GM08714 (cell line): ENCODE measurements at regions not wholly inside any gene's neighbourhood (a gene's known extent, or its start where the extent isn't known, plus 50 kb on each side); places are given as distances from the start of the nearest gene placed in this dataset.
"Not testable (repeated sequence)": the region's sequence is repeated elsewhere in the genome, so short reads cannot be mapped to it uniquely, and the experiment has no call there.

ENCODE experiments used
- H3K4me3 ChIP-seq: fragments of 200-500 bp; sonication (Bioruptor generic); 2 replicates; pipeline ENCODE4 v1.5.1; 2014; ENCODE audit warnings: mild to moderate bottlenecking, low read length, inconsistent platforms
- ZNF274 ChIP-seq: IDR thresholded peaks from 2 replicates; pipeline ENCODE4 v1.6.1; 2012; ENCODE audit warnings: mild to moderate bottlenecking, low read depth, low read length

DNA sequence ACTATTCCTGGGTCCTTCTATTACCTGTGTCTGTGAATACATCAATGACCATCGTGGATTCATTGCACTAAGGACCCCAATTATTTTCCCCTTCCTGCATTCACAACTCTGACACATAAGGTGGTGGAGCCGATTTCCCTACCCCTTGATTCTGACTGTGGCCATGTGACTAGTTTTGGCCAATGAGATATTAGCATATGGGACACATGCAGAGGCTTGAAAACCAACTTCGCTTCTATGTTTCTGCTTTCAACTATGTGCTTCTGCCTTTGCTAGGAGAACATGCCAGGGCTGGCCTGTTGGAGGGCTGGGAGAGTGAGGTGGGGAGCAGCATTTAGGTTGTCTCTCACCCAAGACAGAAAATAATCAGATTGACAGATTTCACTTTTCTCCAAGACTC is 483.1 kb upstream of the JAG1 start:
- H3K4me3 ChIP-seq = no peak overlapping the region
- TF ChIP-seq ZNF274 = no peak

DNA sequence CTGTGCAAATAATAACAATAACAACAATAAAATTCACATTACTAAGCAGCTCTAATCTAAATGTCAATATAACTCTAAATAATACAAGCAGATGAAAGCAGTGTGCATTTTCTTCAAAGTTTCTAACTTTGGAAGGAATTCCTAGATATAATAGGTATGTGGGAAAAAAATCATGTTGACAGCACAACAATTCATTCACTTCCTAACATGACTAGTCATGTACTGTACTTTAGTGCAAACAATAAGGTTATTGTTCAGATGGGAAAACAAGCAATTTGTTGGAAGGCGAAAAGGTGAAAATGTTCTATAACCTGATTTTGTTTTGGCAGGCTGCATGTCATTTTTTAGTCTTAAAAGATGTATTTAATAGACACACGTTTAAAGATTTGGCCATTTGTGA is 484.3 kb upstream of the JAG1 start:
- no peak for TF ChIP-seq ZNF274
- H3K4me3 ChIP-seq = no peak overlapping the region

DNA sequence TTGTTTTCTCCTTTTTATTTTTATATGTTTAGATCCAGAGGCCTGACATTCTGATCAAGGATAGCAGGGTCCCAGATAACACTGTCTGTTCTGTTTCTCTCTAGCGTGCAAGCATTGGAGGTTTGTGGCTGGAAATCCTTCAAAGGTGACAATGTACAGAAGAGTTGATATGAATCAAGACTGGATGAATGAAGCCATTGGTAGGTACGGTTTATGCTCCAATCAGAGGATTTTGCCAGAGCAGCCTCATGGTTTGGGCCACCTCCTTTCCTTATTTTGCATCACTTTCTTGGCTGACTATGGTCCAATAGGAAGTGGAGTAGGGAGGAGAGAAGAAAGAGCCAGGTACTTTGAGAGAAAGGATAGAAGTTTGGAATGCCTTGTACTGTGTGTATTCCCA is 484.8 kb upstream of the JAG1 start:
- no peak overlapping the region for H3K4me3 ChIP-seq
- TF ChIP-seq ZNF274 = no peak

DNA sequence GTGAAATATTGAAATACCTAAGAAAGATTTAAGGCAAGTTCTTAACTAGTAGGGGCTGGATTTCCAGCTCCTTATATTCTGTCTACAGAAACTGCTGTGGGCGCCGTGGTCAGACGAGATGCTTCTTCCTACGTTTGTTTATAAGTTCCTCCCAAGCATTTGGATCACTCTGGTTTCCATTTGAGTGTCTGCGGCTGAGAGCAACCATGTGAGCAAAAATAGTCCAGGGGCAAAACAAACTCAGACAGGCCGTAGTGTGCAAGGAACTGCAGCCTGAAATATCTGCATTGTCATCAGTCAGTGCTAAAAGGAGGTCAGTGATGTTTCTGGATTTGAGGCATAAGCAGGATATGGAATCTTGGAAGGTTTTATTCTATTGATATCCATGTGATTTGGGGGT is 485.9 kb upstream of the JAG1 start:
- no peak overlapping the region for H3K4me3 ChIP-seq
- no peak for TF ChIP-seq ZNF274

DNA sequence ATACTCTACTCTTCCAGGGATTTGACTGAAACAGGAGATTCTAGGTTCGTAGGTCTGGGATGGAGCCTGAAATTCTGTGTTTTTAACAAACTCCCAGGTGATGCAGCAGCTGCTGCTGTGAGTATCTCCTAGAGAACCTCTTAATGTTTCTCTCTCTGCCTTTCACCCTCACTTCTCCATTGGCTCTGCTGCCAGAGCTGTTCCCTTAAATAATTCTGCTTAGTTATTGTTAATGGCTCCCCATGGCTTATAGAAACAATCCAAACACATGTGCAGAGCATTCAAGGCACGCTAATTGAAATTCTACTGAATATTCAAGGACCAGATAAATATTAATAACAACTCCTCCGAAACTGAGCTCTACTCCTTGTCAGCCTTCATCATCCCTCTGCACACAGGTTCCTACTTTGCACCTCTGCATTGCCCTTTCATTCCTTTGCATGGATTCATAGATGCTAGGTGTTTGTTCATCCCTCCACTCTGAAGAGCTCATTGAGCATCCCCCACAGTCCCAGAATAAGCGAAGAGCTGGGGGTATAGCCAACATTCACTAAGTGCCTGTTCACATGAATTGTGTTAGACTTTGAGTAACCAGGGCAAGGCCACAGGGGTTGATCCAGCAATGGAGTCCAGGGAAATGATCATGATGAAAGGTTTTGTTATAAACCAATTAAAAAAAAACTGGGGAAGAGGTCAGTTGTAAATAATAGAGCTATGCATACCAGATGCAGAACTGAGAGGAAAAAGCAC is 488.4 kb upstream of the JAG1 start:
- TF ChIP-seq ZNF274 = no peak
- no peak overlapping the region for H3K4me3 ChIP-seq

DNA sequence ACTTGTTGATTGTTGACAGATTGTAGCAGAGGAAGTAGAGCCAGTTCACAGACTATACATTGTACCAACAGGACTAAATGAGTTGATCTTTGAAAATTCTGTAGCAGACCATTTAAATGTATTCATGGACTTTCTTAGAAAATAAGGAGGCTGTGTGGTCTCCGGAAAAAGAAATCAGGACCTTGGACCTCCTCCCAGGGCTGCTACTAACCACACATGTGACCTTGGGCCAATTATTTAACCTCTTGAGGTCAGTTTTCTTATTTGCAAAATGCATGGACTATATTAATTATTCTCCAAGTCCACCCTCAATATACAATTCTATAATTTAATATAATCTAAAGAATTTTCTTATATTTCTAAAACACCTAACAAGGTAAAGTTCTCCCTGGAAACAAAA is 492.0 kb upstream of the JAG1 start:
- no peak for TF ChIP-seq ZNF274
- H3K4me3 ChIP-seq = no peak overlapping the region

DNA sequence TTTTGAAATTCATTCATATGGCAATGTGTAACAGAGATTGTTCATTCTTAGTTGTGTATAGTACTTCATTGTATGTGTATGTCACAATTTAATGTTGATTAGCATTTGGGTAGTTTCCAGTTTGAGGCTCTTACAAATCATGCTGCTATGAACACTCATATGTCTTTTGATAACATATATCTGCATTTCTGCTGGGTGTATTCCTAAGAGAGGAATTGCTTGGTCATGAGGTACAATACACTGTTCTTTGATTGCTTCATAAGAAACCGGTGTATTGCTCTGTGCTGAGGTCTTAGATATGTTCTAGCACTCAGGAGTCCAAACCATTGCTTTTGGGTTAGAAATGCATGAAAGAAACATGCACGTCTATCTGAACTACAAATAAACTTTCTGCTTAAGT is 492.9 kb upstream of the JAG1 start:
- TF ChIP-seq ZNF274 = no peak
- no peak overlapping the region for H3K4me3 ChIP-seq

DNA sequence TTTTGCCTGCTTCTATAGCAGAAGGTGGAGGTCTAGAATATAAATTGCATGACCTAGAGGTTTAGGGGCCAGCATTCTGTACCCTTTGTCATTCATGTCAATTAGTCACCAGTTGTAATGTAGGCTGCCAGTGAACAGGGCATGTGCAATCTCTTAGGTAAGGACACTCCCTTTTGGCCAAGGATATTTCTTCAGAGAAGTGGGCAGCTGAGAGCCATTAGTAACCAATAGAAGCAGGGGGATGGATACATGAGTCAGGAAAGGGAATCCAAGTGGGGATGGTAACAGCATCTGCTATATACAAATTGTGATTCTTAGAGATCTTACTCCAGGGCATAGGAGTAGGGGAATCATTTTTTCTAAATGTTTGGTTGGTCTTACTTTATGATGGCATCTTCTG is 494.2 kb upstream of the JAG1 start:
- TF ChIP-seq ZNF274 = no peak
- H3K4me3 ChIP-seq = no peak overlapping the region

DNA sequence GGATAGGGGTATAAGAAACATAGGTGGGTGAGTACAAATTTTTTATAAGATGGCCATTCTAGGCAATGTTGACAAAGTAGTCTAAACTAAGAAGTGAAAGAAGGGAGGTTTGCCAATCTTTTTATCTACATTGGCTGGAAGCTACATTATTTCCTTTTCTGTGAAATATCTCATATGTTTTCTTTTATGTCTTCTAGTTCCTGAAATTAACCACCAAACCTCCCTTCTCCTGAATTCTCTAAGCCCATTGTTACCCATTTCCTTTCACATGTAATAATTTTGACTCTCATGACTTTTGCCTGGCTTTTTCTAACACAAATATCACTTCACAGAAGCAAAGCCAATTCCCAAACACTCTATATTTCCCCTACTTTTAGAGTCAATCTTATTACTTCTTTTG is 496.2 kb upstream of the JAG1 start:
- no peak for TF ChIP-seq ZNF274

DNA sequence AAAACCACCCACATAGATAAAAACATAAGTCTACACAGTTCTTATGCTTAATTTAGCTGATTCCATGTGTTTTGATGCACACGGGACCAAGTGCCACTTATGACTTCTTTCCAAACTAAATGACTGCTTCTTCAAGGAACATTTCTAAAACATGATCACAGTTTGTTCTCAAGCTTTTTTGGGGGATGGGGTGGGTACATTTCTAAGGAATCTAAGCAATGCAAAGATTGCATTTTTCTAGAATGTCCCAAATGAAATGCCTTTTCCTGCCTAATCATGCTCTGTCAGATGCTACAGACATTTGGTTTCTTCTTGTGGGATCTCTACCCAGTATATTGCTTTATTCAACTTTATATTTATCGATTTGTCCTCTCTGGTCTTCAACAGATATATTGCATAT is 496.8 kb upstream of the JAG1 start:
- TF ChIP-seq ZNF274 = no peak
- no peak overlapping the region for H3K4me3 ChIP-seq

More for the DNA sequence above, 496.2 kb upstream of the JAG1 start:
- no peak overlapping the region for H3K4me3 ChIP-seq

DNA sequence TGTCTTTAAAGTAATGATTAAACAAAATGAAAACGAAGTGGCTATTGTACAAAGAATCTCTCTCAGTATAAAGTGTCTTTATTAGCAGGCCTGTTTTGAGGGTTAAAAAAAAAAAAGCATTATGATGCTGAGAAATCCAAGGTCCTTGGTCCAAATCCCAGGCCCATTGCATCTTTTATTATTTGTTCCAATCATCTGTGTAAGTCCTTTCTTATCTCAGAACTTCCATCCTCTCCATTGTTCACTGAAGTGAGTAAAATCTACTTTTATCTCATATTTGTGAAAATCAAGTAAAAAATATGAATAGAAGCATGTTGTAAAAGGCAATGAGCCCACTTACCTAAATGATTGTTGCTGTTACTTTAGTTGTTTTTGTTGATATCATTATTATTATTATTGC is 499.1 kb upstream of the JAG1 start:
- H3K4me3 ChIP-seq = no peak overlapping the region
- TF ChIP-seq ZNF274 = no peak

DNA sequence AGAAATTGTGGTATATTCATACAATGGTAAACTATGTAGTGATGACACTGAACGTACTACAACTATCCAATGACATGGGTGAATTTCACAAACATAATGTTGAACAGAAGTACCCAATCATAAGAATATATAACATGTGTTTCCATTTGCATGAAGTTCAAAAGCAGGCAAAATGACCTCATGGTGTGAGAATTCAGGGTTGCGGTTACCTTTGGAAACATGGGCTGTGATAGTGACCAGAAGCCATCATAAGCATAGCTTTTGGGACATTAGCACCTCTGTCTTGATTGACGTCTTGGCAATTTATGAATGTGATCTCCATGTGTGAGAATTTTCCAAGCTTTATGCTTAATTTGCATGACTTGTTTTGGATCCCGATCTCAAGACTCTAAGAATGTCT is 500.1 kb upstream of the JAG1 start:
- TF ChIP-seq ZNF274 = no peak
- H3K4me3 ChIP-seq = no peak overlapping the region

DNA sequence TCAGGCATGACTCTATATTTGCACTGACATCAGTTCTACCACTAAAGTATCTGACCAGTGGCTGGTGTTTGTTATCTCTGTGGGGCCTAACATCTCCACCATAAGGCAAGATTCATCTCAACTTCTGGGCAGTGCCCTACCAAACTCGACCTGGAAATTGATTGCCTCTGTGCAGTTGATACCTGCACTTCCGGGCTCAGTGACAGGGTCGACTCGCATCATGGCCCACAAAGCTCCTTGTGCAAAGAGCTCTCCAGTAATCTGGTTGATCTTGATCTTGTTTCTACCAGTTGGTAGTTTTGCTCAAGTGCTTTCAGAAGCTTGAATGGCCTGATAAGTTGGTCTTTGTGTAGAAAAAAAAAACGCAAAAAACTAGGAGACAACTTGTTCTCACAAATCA is 501.1 kb upstream of the JAG1 start:
- no peak overlapping the region for H3K4me3 ChIP-seq
- TF ChIP-seq ZNF274 = no peak

DNA sequence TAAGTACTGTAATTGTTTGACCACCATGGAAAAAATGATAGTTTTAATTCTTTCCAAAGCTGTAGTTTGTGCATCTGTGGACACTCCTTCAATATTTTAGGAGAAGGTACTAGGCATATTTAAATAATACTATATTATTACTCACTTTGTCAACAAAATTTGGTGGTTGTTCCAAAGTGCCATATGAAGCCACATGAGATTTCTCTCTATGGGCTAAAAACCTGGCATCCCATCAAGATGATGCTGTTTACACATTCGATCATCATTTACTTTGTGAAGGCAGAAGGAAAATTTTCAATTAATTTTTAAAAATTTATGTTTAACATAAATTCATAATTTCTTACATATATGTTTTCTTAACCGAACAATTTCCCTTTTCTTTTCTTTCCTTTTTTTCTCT is 502.6 kb upstream of the JAG1 start:
- H3K4me3 ChIP-seq = no peak overlapping the region
- no peak for TF ChIP-seq ZNF274

DNA sequence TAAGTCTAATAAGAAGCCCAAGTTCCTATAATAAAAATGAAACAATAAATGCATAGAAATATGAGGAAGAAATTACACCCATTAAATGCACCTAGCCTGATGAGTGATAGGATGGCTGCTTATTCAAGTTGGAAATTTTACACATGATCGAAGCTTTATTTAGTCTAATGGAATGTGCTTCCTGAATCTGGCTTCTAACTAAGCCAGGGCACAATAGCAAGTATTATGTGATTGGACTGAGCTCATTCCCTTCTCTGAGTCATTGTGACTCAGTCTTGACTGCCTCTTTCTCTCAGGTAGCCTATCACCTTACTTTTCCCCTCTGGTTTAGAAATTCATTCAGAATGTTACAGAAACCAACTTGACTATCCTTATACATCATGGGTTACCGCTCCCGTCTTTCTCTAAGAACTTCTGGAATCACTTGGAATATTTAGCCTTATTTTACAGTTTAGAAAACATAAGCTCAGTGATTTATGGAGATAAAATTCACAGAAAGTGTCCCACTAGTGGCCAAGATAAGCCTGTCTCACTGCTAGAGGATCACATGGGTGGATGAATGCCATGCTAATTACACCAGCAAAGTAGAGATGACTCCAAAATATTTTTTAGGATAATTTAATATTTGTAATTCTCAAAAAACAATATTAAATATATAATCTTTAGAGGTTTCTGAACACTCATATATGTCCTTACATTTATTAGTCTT is 505.3 kb upstream of the JAG1 start:
- no peak for TF ChIP-seq ZNF274
- no peak overlapping the region for H3K4me3 ChIP-seq

DNA sequence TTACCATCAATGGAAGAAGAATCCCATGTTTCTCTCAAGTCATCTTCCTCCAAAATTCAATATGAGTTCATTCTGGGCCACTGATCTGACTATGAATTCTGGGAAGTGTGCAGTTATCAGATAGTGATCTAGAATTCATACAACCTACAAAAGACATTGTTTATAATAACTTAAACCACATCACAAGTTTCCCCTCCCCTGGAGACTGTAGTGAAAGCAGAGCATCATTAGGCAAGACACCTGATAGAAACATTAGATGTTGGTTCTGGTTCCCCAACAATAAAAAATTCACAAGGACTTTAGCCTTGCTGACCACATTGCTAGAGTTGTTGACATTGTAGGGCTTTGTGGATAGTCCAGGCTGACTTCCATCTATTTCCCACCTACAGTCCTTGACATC is 506.4 kb upstream of the JAG1 start:
- TF ChIP-seq ZNF274 = no peak
- H3K4me3 ChIP-seq = no peak overlapping the region

DNA sequence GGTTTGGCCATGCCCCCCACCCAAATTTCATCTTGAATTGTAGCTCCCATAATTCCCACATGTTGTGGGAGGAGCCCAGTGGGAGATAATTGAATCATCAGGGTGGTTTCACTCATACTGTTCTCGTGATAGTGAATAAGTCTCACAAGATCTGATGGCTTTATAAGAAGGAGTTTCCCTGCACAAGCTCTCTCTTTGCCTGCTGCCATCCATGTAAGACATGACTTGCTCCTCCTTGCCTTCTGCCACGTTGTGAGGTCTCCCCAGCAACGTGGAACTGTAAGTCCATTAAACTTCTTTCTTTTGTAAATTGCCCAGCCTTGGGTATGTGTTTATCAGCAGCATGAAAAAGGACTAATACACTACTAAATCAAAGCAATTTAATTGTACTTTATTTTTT is 507.3 kb upstream of the JAG1 start:
- not testable (repeated sequence) for H3K4me3 ChIP-seq
